ENCODE measurements at regions not wholly inside any gene's neighbourhood (a gene's known extent, or its start where the extent isn't known, plus 50 kb on each side); places are given as distances from the start of the nearest gene placed in this dataset.

GRCh38 chr2:173812321-173812720, 152.9 kb downstream of the SP3 start:
- no peak overlapping the region for H3K4me3 ChIP-seq (ENCODE audit: low read depth, low read length)
- no peak for TF ChIP-seq POLR2A (IDR thresholded peaks at IDR 0.05; ENCODE audit: extremely low read depth, insufficient read length)
- TF ChIP-seq MYC (IDR thresholded peaks at IDR 0.05; ENCODE audit: low read depth, low read length): no peak
- no peak for TF ChIP-seq MAX (IDR thresholded peaks at IDR 0.05; ENCODE audit: low read depth, low read length)
- no peak for TF ChIP-seq CTCF (IDR thresholded peaks at IDR 0.05; ENCODE audit: low read depth, low read length)
- no peak for DNase-seq (ENCODE audit: low read depth)

GRCh38 chr2:173814306-173814705, 150.9 kb downstream of the SP3 start:
- no peak for DNase-seq (ENCODE audit: low read depth)
- no peak overlapping the region for H3K4me3 ChIP-seq (ENCODE audit: low read depth, low read length)
- no peak for TF ChIP-seq MAX (IDR thresholded peaks at IDR 0.05; ENCODE audit: low read depth, low read length)
- no peak for TF ChIP-seq POLR2A (IDR thresholded peaks at IDR 0.05; ENCODE audit: extremely low read depth, insufficient read length)
- no peak for TF ChIP-seq CTCF (IDR thresholded peaks at IDR 0.05; ENCODE audit: low read depth, low read length)
- TF ChIP-seq MYC (IDR thresholded peaks at IDR 0.05; ENCODE audit: low read depth, low read length): no peak

- no peak for DNase-seq (ENCODE audit: low read depth)
- no peak for TF ChIP-seq MYC (IDR thresholded peaks at IDR 0.05; ENCODE audit: low read depth, low read length)
- no peak overlapping the region for H3K4me3 ChIP-seq (ENCODE audit: low read depth, low read length)
Measured at GRCh38 chr2:173815772-173816171, 149.4 kb downstream of the SP3 start.

DNA sequence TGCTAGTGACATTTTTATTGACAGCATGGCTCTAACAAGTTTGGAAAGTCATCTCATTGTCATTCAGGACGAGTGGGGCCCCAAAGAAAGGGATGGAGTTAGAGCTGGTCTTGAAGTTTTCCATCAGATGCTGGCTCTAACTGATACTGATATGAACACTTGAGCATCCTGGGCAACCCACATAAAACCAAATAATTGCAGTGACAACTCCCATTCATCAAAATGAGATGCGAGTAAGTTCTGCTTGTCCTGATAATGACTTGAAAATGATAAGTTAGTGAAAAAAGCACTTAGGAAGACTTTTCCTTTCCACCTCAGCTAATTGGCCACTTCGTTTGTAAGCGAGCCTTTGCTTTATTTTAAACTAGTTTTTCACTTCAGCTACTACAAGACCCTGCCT, 147.6 kb downstream of the SP3 start:
- TF ChIP-seq MYC (IDR thresholded peaks at IDR 0.05; ENCODE audit: low read depth, low read length): no peak
- TF ChIP-seq MAX (IDR thresholded peaks at IDR 0.05; ENCODE audit: low read depth, low read length): no peak
- TF ChIP-seq POLR2A (IDR thresholded peaks at IDR 0.05; ENCODE audit: extremely low read depth, insufficient read length): no peak
- TF ChIP-seq CTCF (IDR thresholded peaks at IDR 0.05; ENCODE audit: low read depth, low read length): no peak
- H3K4me3 ChIP-seq (ENCODE audit: low read depth, low read length): no peak overlapping the region
- DNase-seq (ENCODE audit: low read depth): no peak

DNA sequence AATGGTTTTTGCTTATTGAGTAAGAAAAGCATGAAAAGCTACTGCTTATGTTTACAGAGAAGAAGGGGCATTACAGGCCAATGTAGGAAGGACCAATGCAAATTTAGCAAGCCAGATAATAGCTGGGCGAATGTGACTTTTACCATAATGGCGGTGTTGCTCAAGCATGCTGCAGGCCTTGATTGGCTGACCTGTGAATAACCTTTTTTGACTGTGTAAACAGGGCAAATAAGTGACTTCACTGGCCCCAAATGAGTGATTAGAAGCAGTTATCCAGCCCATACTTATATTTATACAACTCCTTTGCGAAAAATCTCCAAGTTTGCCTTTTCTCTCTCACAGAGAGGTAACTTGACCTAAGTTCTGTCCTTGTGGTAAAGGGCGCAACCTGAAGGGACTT, 146.9 kb downstream of the SP3 start:
- H3K4me3 ChIP-seq (ENCODE audit: low read depth, low read length): no peak overlapping the region
- TF ChIP-seq POLR2A (IDR thresholded peaks at IDR 0.05; ENCODE audit: extremely low read depth, insufficient read length) (no peak), MAX (IDR thresholded peaks at IDR 0.05; ENCODE audit: low read depth, low read length) (no peak), MYC (IDR thresholded peaks at IDR 0.05; ENCODE audit: low read depth, low read length) (no peak), CTCF (IDR thresholded peaks at IDR 0.05; ENCODE audit: low read depth, low read length) (no peak)
- no peak for DNase-seq (ENCODE audit: low read depth)

- no peak overlapping the region for H3K4me3 ChIP-seq (ENCODE audit: low read depth, low read length)
- TF ChIP-seq POLR2A (IDR thresholded peaks at IDR 0.05; ENCODE audit: extremely low read depth, insufficient read length) (no peak), MYC (IDR thresholded peaks at IDR 0.05; ENCODE audit: low read depth, low read length) (no peak), CTCF (IDR thresholded peaks at IDR 0.05; ENCODE audit: low read depth, low read length) (no peak), MAX (IDR thresholded peaks at IDR 0.05; ENCODE audit: low read depth, low read length) (no peak)
- DNase-seq (ENCODE audit: low read depth): no peak
Measured at GRCh38 chr2:173819852-173820251, 145.3 kb downstream of the SP3 start.

Measured in NB4 (cell line).